PC-3 (cell line): ENCODE measurements at regions not wholly inside any gene's neighbourhood (a gene's known extent, or its start where the extent isn't known, plus 50 kb on each side); places are given as distances from the start of the nearest gene placed in this dataset.

ENCODE experiments used
- ATAC-seq: fragments of 200-7000 bp; cut with Tn5 transposase; 2 replicates; pipeline ENCODE4 v1.9.1; 2020; ENCODE audit warnings: mild to moderate bottlenecking, moderate library complexity
- BruUV-seq: library from RNA; stranded (reverse); fragments of 400-500 nt; replicated peaks from 2 replicates; lab custom pipeline; 2021; lab: Mats Ljungman, UMichigan
- CTCF ChIA-PET: fragments of 300-600 bp; sonication (Branson Sonifier 250); formaldehyde crosslinking; loops from one replicate; lab custom pipeline; 2022; ENCODE audit warnings: antibody characterized with exemption; lab: Charles Lee
- POLR2A ChIA-PET: fragments of 300-600 bp; sonication (Branson Sonifier 250); formaldehyde crosslinking; loops from one replicate; lab custom pipeline; 2022; ENCODE audit warnings: antibody characterized with exemption; ENCODE audit not compliant: unreplicated experiment; lab: Charles Lee
- DNase-seq: peaks from one replicate; pipeline ENCODE4 v3.0.0-alpha.2; 2015
- H2AFZ ChIP-seq: fragments of 300-600 bp; sonication (generic); 2 replicates; pipeline ENCODE4 v1.6.0; 2016; ENCODE audit warnings: antibody characterized with exemption, low read length
- H3F3A ChIP-seq: fragments of 300-600 bp; sonication (generic); one replicate; pipeline ENCODE4 v1.6.0; 2017; ENCODE audit warnings: antibody characterized with exemption, low read length, control low read depth, mild to moderate bottlenecking; ENCODE audit not compliant: unreplicated experiment
- H3K27ac ChIP-seq: fragments of 300-600 bp; sonication (generic); 2 replicates; pipeline ENCODE4 v1.5.1; 2016; ENCODE audit warnings: mild to moderate bottlenecking, low read length
- H3K27me3 ChIP-seq: fragments of 300-600 bp; sonication (generic); 2 replicates; pipeline ENCODE4 v1.6.1; 2016; ENCODE audit warnings: low read length, mixed read lengths
- H3K36me3 ChIP-seq: fragments of 300-600 bp; sonication (generic); 2 replicates; pipeline ENCODE4 v1.6.1; 2016; ENCODE audit warnings: low read depth, mixed run types, low read length, mixed read lengths
- H3K4me1 ChIP-seq: fragments of 300-600 bp; sonication (generic); 2 replicates; pipeline ENCODE4 v1.5.1; 2016; ENCODE audit warnings: low read length; ENCODE audit not compliant: insufficient read depth
- H3K4me2 ChIP-seq: fragments of 300-600 bp; sonication (generic); 2 replicates; pipeline ENCODE4 v1.6.0; 2016; ENCODE audit warnings: low read length
- H3K4me3 ChIP-seq: fragments of 300-600 bp; sonication (generic); 2 replicates; pipeline ENCODE4 v1.5.1; 2016; ENCODE audit warnings: mild to moderate bottlenecking, low read length, mixed read lengths
- H3K79me2 ChIP-seq: fragments of 300-600 bp; sonication (generic); 2 replicates; pipeline ENCODE4 v1.6.1; 2017; ENCODE audit warnings: low read length, mixed read lengths
- H3K9ac ChIP-seq: fragments of 300-600 bp; sonication (generic); 2 replicates; pipeline ENCODE4 v1.6.0; 2016; ENCODE audit warnings: mild to moderate bottlenecking, low read length
- H3K9me2 ChIP-seq: fragments of 300-600 bp; sonication (generic); replicated peaks from 2 replicates; pipeline ENCODE4 v1.6.1; 2016; ENCODE audit warnings: mixed run types, low read length, mixed read lengths
- H3K9me3 ChIP-seq: fragments of 300-600 bp; sonication (generic); 2 replicates; pipeline ENCODE4 v1.6.1; 2016; ENCODE audit warnings: low read length, mixed read lengths
- H4K20me1 ChIP-seq: fragments of 300-600 bp; sonication (generic); 2 replicates; pipeline ENCODE4 v1.6.1; 2016; ENCODE audit warnings: low read length, mixed read lengths
- CTCF ChIP-seq: fragments of 300-600 bp; sonication (generic); conservative IDR thresholded peaks from 2 replicates; pipeline ENCODE4 v1.5.1; 2017; ENCODE audit warnings: antibody characterized with exemption, low read depth, mild to moderate bottlenecking, low read length
- EZH2 ChIP-seq: fragments of 300-600 bp; sonication (generic); IDR thresholded peaks from one replicate; pipeline ENCODE4 v1.6.1; 2017; ENCODE audit warnings: antibody characterized with exemption, mild to moderate bottlenecking, low read length; ENCODE audit not compliant: unreplicated experiment
- EZH2phosphoT487 ChIP-seq: fragments of 300-600 bp; sonication (generic); IDR thresholded peaks from 2 replicates; pipeline ENCODE4 v1.6.1; 2018; ENCODE audit warnings: mild to moderate bottlenecking, antibody characterized with exemption, low read length, borderline replicate concordance
- intact Hi-C: fragments of 100-400 bp; cut with micrococcal nuclease; formaldehyde crosslinking; loops from 2 replicates; pipeline ENCODE4 v1.9.0; 2023

GRCh38 chr6:97462031-97462430, 179.0 kb upstream of the MMS22L start:
- ChIA-PET CTCF (no interaction called here), POLR2A (no interaction called here)
- intact Hi-C loops, result no loop called here
- no peaks in the 10 kb centered on the region for H3K36me3 ChIP-seq
- H4K20me1 ChIP-seq, result no peaks in the 10 kb centered on the region
- H3K4me2 ChIP-seq, result no peak overlapping the region
- ATAC-seq, result no peak
- H3F3A ChIP-seq, result no peaks in the 10 kb centered on the region
- no peak overlapping the region for H3K4me3 ChIP-seq
- H2AFZ ChIP-seq, result no peak overlapping the region
- H3K4me1 ChIP-seq, result no peaks in the 10 kb centered on the region
- DNase-seq, result no peak
- no TSS peak for BruUV-seq
- TF ChIP-seq EZH2phosphoT487 (no peak), CTCF (no peak), EZH2 (no peak)
- peaks cover 31% of the 10 kb centered on the region; the same call in 1 of the 2 replicates for H3K27me3 ChIP-seq
- H3K9me3 ChIP-seq, result no peaks in the 10 kb centered on the region
- H3K9ac ChIP-seq, result no peak overlapping the region
- H3K9me2 ChIP-seq, result no peaks in the 10 kb centered on the region
- no peaks in the 10 kb centered on the region for H3K79me2 ChIP-seq
- H3K27ac ChIP-seq, result no peak overlapping the region

GRCh38 chr6:97462938-97463598, 180.1 kb upstream of the MMS22L start:
- Histone ChIP-seq H3K9ac (no peak overlapping the region), H2AFZ (no peak overlapping the region), H3K9me3 (no peaks in the 10 kb centered on the region), H3K4me3 (no peak overlapping the region), H4K20me1 (no peaks in the 10 kb centered on the region), H3K36me3 (no peaks in the 10 kb centered on the region), H3K27me3 (peaks cover 28% of the 10 kb centered on the region; the same call in 1 of the 2 replicates), H3K4me2 (no peak overlapping the region), H3K4me1 (no peaks in the 10 kb centered on the region), H3K79me2 (no peaks in the 10 kb centered on the region), H3K27ac (no peak overlapping the region), H3F3A (no peaks in the 10 kb centered on the region), H3K9me2 (no peaks in the 10 kb centered on the region)
- BruUV-seq, result no TSS peak
- TF ChIP-seq EZH2phosphoT487 (no peak), CTCF (no peak), EZH2 (no peak)
- DNase-seq (no peak), ATAC-seq (no peak)
- CTCF ChIA-PET, result no interaction called here
- POLR2A ChIA-PET, result no interaction called here
- intact Hi-C loops, result no loop called here

- Histone ChIP-seq H3K27me3 (peaks cover 21% of the 10 kb centered on the region; the same call in 1 of the 2 replicates), H3K4me3 (no peak overlapping the region), H3F3A (no peaks in the 10 kb centered on the region), H3K9me2 (no peaks in the 10 kb centered on the region), H4K20me1 (no peaks in the 10 kb centered on the region), H3K36me3 (no peaks in the 10 kb centered on the region), H3K4me2 (no peak overlapping the region), H3K79me2 (no peaks in the 10 kb centered on the region), H2AFZ (no peak overlapping the region), H3K9ac (no peak overlapping the region), H3K9me3 (no peaks in the 10 kb centered on the region), H3K27ac (no peak overlapping the region), H3K4me1 (no peaks in the 10 kb centered on the region)
- ATAC-seq (no peak), DNase-seq (no peak)
- TF ChIP-seq CTCF (no peak), EZH2 (no peak), EZH2phosphoT487 (no peak)
- no TSS peak for BruUV-seq
- intact Hi-C loops, result no loop called here
- ChIA-PET CTCF (no interaction called here), POLR2A (no interaction called here)
Observed at GRCh38 chr6:97465877-97466561, 183.0 kb upstream of the MMS22L start.
